ENCODE measurements at regions not wholly inside any gene's neighbourhood (a gene's known extent, or its start where the extent isn't known, plus 50 kb on each side); places are given as distances from the start of the nearest gene placed in this dataset.

DNA sequence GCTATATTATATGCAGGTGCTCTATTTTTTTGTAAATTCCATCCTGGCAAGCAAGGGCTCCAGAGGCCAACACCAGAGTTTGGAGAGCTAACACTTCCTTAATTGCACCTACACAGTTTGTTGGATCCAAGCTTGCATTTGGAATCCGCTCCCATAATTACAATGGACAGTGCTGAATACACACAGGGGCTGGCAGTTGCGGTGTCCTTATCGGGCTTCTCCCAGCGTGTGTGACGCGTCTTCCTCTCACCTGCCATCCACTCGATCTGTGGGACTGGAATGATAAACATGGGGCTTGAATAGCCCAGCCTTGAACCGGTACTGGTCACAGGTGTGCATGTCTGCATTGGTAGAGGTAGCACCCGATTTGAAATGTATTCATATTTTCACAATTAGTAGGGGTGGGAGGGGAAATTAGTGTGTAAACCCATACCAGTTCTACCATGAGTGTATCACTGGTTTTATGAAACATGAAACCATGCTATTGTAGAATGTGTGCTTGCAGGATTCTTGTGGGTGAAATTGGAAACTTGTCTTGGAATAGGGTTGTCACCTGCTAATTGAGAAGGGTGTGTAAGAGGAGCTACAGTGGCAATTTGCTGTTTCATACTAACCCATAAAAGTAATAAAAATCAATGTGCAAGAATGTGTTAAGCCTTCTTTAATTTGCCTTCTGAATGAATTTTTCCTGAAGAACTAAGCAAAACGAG is 316.5 kb downstream of the WDR11 start:
- no peak overlapping the region for H3K4me3 ChIP-seq (ENCODE audit: low read depth, low read length)

DNA sequence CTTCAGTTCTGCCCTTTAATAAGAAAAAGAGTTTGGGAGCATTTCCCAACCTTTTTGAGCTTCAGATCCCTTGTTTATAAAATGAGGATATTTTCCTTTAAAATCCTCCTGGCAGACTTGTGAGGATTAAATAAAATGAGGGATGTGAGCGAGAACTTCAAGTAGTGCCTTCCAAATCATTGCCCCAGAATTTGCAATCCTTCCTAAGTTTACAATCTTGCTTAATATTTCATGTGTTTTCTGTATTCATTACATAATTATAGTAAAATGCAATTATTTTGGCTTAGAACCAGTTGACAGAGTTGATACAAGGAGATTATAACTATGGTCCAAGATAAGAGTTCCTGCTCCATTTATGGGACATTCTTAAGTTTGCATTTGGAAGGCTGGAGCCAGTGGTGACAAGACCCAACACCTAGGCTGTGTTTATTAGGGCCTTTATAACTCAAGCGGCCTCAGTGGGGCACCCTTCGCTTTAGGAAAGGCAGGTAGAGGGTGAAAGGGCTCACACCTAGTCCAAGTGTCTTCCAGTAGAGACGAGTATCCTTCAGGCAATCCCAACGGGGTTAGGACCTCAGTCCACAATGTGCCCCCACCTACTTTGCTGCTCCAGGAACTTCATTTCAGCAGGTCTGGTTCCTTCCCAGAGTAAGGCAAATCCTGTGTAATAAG is 317.5 kb downstream of the WDR11 start:
- H3K4me3 ChIP-seq (ENCODE audit: low read depth, low read length): no peak overlapping the region

DNA sequence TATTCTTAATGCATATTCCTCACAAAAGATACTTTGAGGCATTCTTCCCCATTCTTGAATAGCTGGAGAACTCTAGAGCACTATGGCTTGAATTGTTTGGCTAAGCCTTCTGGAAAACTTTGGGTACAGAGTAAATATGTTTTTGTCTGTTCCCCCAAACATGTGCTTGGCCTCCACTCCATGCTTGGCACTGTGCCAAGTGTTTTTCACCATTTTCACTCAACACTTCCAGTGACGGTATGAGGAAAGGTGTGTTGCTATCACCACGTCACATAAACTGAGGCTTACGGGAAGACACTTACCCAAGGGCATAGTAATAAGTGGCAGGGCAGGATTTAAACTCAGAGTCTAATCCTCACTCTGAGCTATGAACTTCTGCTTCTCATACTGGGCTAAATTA is 318.2 kb downstream of the WDR11 start:
- no peak overlapping the region for H3K4me3 ChIP-seq (ENCODE audit: low read depth, low read length)

DNA sequence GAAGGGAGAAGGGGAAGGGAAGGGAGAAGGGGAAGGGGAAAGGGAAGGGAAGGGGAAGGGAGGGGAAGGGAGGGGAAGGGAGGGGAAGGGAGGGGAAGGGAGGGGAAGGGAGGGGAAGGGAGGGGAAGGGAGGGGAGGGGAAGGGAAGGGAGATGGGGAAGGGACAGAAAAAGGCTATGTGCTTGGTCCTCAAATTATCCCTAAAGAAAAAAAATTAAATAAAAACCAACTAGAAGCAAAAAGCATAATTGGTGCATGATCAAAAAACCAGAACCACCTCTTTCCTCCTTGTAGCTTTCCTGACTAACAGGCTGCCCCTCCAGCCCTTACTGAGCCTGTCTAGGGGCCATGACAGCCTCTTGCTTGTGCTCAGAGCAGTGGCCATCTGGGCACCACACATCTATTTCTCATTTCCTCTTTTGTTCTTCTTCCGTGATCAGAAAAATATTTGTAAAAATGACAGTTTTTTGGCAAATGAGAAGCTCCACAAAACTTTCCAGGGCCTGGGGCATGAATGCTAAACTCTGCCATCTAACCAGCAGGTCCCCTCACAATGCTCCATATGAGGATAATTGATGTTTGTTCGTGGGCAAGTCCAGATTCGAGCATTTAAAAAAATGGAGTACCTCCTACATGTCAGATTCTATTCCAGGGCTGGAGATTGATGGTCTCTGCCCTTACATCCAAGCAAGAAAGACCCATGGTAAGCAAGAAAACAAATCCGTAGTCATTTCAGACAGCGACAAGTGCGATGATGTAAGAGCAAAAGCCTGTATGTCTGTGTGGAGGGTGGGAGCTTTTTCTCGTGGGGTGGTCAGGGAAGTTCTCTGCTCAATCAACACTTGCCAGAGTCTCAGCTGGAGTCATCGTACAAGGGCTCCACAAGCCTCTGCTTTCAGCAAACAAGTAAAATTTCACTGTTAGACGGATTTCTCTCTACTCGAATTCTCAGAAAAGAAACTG is 320.9 kb downstream of the WDR11 start:
- H3K4me3 ChIP-seq (ENCODE audit: low read depth, low read length): no peak overlapping the region

DNA sequence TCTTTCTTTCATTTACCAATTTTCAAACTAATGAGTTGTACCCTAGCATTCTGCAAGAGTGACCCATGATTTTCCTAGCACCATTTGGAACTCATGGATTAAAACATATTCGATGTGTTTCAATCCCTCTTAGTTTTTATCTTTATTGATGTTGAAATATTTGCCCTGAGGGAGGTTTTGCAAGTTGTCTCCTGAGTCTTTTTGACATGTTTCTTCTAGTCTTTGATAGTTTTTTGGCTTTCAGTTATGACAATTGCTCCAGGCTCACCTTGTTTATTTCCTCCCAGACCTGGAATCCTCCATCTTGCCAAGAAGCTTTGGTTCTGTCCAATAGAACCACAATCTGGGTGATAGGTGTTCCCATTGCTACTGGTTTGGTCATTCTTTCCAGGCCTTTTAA is 327.8 kb downstream of the WDR11 start:
- H3K4me3 ChIP-seq (ENCODE audit: low read depth, low read length): no peak overlapping the region

DNA sequence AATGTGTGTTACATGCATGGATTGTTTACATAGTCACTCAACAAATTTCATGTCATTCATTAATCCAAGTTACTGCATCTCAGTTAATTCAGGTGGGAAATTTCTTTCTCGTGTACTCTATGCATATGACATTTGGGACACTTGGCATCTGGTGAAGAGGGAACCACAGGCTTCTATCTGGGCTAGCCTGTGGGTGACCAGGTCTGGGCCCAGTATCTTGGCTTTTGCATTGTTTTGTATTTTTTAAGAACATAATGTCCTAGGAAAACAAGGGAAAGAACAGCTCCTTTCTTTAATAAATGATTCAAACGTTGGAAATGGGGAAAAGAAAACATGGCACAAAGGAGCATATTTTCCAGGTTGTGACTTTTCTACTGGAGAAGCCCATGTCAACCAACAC is 331.1 kb downstream of the WDR11 start:
- H3K4me3 ChIP-seq (ENCODE audit: low read depth, low read length): no peak overlapping the region

DNA sequence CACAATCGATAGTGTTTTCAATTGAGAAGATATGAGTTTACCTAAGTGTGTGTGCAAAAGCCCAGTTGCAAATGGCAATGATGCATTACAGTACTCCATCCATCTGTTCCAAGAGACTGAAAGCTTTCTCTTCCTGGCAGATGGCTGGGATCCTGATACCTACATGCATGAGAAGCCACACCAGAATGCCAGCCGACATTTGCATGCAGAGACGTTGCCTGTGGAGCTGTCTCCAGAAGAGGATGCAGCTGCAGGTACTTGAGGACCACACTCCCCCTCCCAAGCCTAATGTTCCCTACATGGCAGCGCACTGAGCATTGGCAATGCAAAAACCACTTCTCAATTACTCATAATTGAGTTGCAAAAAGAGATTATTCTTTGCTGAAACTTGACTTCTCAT is 332.1 kb downstream of the WDR11 start:
- H3K4me3 ChIP-seq (ENCODE audit: low read depth, low read length): no peak overlapping the region

DNA sequence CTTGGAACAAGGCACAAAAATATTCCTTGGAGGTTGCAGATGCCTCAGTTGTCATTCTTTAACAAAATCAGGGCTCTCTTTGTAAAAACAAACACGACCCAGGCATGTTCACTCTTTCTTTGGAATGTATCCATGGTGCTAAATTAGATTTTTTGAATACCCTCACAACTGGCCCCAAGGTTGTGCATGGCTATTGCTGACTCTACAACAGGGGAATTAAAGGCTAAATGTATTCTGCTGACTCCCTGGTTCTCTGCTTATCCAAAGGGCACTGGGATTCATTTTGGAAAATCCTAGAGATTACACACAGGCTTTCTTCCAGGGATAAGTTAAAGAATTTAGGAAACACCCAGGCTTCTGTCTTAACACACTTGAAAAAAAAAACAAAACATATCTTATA is 332.5 kb downstream of the WDR11 start:
- no peak overlapping the region for H3K4me3 ChIP-seq (ENCODE audit: low read depth, low read length)

DNA sequence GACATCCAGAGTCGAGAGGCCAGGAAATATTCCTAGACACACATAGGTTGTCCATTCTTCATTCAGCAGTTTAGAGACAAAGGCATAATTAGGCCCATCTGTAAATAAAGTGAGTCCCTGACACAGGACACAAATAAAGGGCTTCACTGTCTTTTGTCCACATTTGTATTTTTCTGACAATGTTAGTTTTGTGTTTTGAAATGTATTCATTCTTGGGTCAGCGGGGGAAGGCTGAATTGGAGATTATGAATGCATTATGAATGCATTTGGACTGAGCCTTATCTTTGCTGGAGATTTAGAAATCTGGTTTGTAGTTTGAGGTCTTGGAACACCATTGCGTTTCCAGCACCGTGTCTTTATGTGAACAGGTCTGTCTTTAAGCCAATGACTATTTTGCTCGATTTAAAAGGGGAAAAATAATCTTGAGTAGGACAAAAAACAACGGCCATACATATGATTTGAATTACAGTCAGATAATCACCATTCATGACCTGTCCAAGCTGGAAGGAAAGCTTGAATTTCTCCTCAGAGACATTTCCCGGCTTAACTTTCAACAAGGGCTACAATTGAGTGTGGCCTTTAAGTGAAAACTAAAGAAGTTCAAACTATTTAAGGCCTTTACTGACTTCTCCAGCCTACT is 334.8 kb downstream of the WDR11 start:
- no peak overlapping the region for H3K4me3 ChIP-seq (ENCODE audit: low read depth, low read length)

DNA sequence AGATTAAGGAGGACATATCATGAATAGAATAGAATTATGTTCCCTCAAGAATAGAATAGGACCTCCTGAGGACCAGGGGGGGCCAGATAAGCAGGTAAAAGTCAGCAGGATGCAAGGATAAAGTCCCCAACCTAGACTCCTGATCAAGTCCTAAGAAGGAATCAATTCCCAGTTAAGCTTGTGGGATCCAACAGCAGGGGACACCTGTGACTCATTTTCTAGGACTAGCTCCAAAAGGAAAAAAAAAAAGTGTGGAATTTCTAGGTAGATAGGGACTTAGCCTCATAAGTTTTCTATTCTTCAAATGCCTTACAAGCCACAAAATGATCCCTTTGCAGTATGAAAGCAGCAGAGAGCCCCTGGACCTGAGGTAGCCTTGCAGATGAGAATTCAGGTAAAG is 336.2 kb downstream of the WDR11 start:
- H3K4me3 ChIP-seq (ENCODE audit: low read depth, low read length): no peak overlapping the region

DNA sequence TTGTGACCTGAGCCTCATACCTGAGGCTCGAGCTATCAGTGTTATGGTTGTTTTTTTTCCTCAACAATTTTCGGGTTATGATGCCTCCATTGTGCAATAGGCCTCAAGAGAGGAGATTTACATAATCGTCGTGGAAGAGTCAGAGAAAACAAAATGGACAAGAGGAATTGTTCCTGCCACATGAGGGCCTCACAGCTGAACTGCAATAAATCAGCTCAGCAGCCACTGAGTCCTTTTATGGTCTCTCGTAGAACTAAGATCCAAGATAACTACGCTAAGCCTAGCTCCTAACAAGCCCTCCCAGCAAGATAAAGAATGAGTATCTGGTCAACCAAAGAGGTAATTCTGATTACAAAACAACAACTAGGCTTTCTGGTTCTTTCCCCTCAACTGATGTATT is 336.8 kb downstream of the WDR11 start:
- H3K4me3 ChIP-seq (ENCODE audit: low read depth, low read length): no peak overlapping the region

DNA sequence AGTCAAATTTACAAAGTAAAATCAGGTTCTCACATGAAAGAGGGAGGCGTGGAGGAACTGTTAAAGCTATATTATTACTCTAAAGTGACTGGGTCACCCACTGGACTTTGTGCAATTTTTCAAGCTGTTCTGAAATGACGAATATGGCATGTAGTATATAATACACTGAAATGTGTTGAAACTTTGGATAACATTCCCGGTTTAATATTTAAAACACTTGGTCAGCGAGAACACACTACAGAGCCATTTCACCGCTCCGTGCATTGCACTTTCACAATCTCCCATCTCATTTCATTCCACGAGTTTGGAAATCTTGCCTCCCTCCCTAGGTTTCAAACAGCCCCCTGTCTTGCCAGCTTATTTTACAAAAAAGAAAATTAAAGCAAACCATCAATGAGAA is 337.9 kb downstream of the WDR11 start:
- no peak overlapping the region for H3K4me3 ChIP-seq (ENCODE audit: low read depth, low read length)

DNA sequence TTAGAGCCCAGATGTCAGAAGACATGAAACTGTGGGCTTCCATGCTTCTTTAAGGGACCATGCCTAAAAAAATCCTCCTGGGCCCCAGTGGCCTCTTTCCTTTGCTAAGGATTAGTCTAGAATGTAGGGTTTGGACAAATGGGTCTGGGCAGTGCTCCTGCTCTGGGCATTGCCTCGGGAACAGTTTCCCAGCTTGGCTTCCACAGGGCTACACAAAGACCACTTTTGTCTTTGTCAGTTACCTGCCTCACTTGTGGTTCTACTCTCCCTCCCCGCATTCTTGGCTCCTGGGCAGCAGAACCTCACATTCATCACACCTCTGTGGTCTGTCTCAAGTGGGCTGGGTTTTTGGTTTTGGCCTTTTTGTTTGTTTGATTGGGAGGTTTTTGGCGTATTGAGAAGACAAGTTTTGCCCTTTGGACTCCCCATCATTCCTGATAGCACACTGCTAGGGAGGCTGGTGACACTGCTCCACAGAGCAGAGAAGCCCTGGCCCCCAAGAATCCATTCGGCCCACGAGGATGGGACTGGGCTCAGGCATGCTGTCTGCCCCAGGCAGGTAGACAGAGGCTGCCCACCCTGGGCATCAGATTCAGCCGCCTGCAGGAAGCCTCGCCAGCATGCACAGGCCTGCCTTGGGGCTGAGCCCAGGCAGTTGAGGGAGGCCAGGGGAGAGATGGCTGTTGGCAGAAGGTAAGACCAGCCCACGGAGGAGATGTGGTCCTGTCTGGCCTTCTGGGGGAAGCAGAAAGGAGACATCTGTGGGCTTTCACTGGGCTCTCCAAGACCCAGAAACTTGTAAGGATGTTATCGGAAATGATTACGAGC is 343.7 kb downstream of the WDR11 start:
- H3K4me3 ChIP-seq (ENCODE audit: low read depth, low read length): no peak overlapping the region

DNA sequence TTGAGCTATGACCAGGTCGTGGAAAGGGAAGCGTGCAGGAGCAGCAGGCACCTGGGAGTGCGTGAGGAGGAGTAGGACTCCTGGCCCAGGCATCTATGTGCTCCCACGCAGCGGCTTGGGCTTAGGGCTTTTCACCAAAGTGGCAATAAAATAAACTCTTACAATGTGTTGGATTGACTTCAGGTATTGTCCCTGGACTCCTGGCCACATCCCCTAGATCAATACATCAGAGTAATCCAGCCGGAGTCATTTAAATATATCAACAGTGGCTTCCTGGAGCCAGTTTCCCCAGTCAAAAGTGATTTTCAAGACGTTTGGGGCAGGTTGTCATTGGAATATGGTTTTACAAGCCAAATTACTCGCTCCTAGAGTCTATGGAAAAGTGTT is 344.4 kb downstream of the WDR11 start:
- H3K4me3 ChIP-seq (ENCODE audit: low read depth, low read length): no peak overlapping the region

DNA sequence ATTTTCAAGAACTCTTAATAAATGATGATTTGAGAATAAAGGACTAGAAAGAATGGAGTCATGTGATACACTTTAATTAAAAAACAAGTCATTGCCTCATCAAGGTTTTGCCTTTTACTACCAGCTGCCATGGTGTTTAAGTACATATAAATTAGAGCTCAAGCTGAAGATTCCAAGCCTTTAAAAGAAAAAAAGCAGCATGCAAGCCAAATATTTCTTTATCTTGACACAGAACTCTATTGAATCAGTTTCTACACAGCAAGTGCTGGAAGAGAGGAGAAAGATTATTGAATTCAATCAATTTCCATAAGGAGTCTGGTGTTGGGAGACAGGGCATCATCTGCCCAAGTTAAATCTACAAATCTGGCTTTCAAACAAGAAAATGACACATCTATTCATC is 347.9 kb downstream of the WDR11 start:
- no peak overlapping the region for H3K4me3 ChIP-seq (ENCODE audit: low read depth, low read length)

DNA sequence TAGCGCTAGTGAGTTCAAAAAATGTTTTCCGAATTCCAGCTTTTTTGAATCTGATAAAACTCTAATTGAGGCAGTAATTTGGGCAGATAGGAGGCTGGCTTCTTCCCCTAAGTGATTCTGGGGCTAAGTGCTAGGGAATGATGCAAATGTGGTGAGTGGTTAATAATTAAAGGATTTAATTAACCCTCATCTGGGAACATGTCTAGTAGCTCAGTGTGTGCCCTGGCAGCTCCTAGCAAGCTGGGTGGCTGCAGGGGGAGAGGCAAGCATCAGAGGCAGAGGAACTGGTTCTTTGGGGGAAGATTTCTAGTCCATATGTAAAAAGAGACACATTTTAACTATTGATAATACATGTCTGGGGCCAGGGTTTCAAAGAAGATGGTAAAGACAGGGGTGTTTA is 354.5 kb downstream of the WDR11 start:
- no peak overlapping the region for H3K4me3 ChIP-seq (ENCODE audit: low read depth, low read length)

DNA sequence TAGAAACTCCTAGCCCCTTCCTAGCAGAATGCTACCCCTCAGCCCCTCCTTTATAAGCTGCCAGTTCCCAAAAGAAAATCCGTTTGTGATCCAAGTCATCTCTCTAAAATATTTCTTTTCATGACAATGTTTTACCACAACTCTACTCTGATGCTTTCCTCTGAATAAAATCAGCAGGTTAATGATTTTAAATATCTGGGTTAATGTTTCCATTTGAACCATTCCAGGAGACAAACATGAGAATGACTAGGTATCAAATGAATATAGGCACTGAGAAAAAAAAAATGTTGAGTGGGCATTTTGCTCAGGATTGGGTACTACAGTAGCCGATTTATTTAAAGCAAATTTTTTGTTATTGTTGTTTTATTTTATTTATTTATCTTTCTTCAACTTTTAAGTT is 360.3 kb downstream of the WDR11 start:
- no peak overlapping the region for H3K4me3 ChIP-seq (ENCODE audit: low read depth, low read length)

DNA sequence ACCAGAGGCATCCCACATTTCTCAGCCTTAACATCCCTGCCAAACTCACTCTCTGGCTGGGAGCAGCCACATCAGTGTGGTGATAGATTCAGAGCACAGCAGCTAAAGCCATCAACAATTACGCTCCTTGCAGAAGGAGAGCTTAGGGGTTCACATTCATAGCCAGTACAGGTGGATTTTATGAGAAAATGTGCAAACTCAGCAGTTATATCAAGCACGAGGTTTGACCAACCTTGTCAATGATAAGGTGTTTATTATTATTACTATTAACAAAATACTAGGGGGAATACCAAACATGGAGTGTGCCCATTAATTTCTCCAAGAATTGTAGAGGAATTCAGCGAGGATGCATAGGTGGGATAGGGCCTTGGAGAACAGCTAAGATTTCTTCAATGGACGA is 362.3 kb downstream of the WDR11 start:
- H3K4me3 ChIP-seq (ENCODE audit: low read depth, low read length): no peak overlapping the region

DNA sequence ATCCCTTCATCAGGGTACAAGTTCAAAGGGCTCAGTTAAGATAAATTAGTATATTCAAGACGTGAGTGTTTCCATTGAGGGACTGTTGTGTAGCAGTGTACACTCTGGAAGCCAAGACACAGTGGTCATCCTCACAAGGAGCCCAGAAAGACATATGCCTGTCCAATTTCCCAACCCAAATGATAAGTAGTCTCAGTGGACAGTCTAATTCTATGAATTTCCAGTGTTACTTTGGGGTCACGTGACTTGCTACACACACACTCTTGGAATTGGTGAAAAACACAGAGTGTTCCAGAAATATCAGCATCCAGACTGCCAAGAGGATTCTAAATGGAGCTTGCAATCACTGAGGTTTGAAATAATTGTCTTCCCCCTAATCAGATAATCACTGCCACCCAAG is 365.1 kb downstream of the WDR11 start:
- H3K4me3 ChIP-seq (ENCODE audit: low read depth, low read length): no peak overlapping the region

DNA sequence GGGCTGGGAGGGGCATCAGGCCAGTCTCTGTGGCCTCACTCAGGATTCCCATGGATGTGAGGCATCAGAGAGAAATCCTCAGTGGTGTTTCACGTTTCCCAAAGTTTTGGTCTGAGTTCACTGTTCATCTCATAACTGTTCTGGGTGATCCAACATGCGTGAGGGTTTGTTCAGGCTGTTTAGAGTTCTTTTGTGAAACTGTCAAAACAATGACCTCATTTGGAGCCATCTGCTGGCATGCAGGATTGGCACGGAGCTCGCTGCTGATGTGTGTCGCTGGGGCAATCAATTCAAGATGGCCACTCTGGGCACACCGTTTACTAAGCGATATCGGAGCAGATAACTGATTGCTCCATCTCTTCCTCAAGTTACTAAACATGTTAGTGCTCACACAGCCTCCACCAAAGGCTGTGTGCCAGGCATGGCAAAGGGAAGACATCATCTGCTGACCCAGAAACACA is 365.6 kb downstream of the WDR11 start:
- no peak overlapping the region for H3K4me3 ChIP-seq (ENCODE audit: low read depth, low read length)

Data from iPS-11a (cell line).